Amniotic stem cell (primary cell): ENCODE measurements at regions not wholly inside any gene's neighbourhood (a gene's known extent, or its start where the extent isn't known, plus 50 kb on each side); places are given as distances from the start of the nearest gene placed in this dataset.
A peak's percentile ranks its signal among the peaks of the same experiment; 100 is the strongest.
"Not testable (repeated sequence)": the region's sequence is repeated elsewhere in the genome, so short reads cannot be mapped to it uniquely, and the experiment has no call there.

Source experiments
- DNase-seq: peaks from one replicate; lab custom pipeline; 2025; lab: John Stamatoyannopoulos, UW

- DNase-seq, result no peak
Measured at GRCh38 chr7:24395512-24395911, 111.5 kb downstream of the NPY start.

GRCh38 chr7:24396387-24396786 is 112.4 kb downstream of the NPY start:
- not testable (repeated sequence) for DNase-seq

GRCh38 chr7:24401628-24402593 is 117.9 kb downstream of the NPY start:
- DNase-seq, result peak; percentile 24

GRCh38 chr7:24402655-24403054 is 118.7 kb downstream of the NPY start:
- DNase-seq, result no peak

- DNase-seq, result no peak
Measured at GRCh38 chr7:24403557-24403956, 119.6 kb downstream of the NPY start.

- DNase-seq, result no peak
Measured at GRCh38 chr7:24404315-24404714, 120.3 kb downstream of the NPY start.

GRCh38 chr7:24405002-24405401 is 121.0 kb downstream of the NPY start:
- no peak for DNase-seq

- no peak for DNase-seq
Measured at GRCh38 chr7:24406053-24406788, 122.2 kb downstream of the NPY start.

- DNase-seq, result no peak
Measured at GRCh38 chr7:24406789-24407299, 122.9 kb downstream of the NPY start.

GRCh38 chr7:24407965-24408364 is 124.0 kb downstream of the NPY start:
- DNase-seq, result no peak

- no peak for DNase-seq
Measured at GRCh38 chr7:24408798-24409430, 124.9 kb downstream of the NPY start.

- DNase-seq, result no peak
Measured at GRCh38 chr7:24409431-24410024, 125.5 kb downstream of the NPY start.

GRCh38 chr7:24411226-24411625 is 127.2 kb downstream of the NPY start:
- DNase-seq, result no peak

GRCh38 chr7:24417526-24418120 is 133.6 kb downstream of the NPY start:
- DNase-seq, result no peak

- DNase-seq, result no peak
Measured at GRCh38 chr7:24419077-24419476, 135.1 kb downstream of the NPY start.

GRCh38 chr7:24419511-24419910 is 135.5 kb downstream of the NPY start:
- DNase-seq, result no peak

- no peak for DNase-seq
Measured at GRCh38 chr7:24422441-24423010, 138.5 kb downstream of the NPY start.

GRCh38 chr7:24425664-24426063 is 141.7 kb downstream of the NPY start:
- no peak for DNase-seq

- no peak for DNase-seq
Measured at GRCh38 chr7:24427048-24427447, 143.1 kb downstream of the NPY start.

GRCh38 chr7:24428676-24429075 is 144.6 kb upstream of the PALS2 start:
- DNase-seq, result no peak

GRCh38 chr7:24432677-24433076 is 140.6 kb upstream of the PALS2 start:
- no peak for DNase-seq
